ENCODE measurements at regions not wholly inside any gene's neighbourhood (a gene's known extent, or its start where the extent isn't known, plus 50 kb on each side); places are given as distances from the start of the nearest gene placed in this dataset.

DNA sequence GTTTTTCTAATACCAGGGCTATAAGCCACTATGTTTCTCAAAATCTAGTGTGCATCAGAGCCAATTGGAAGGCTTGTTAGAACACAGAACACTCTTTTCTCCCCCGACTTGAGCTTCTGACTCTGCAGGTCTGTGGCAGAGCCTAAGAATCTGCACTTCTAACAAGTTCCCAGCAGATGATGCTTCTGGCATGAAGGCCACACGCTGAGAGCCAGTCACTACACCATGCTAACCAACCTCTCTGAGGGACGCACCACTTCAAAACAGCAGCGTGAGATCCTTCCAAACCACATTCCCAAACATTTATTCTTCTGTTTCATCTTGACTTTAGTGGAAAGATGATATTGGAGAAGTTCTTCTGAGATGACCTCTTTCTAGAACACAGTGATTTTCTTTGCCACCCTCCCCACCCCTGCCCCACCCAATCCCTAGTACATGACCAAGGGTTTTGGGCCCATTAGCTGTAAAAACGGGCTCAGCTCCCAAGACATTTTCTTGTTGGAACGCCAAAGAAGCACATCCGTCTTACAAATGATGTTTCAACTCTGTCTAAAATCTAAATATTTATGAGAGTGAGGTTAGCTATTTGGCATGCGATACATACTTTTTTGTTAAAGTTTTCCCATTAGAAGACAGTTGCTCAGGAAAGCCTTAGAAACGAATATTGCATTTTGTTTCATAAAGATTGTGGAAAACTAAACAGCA lies 391.9 kb downstream of the TMEM182 start:
- H3K79me1 ChIP-seq (ENCODE audit: insufficient read depth, low read depth, low read length, poor library complexity, severe bottlenecking) = no peaks in the 10 kb centered on the region
- Mint-ChIP-seq H3K36me3 (ENCODE audit: insufficient read depth in 1 of 3, low read depth in 3 of 3) (peaks cover 0 to 8% (median 3%) of the 10 kb centered on the region in 3 experiments; a peak in 4 of 7 replicates), H3K27ac (no peak overlapping the region), H3K27me3 (ENCODE audit: low read depth) (no peaks in the 10 kb centered on the region; the same call in none of the 2 replicates), H3K9me3 (peaks cover 10 to 12% of the 10 kb centered on the region in 2 experiments; a peak in 4 of 5 replicates), H3K4me3 (no peak overlapping the region), H3K4me1 (no peaks in the 10 kb centered on the region)
- no peak overlapping the region for H2AFZ ChIP-seq (ENCODE audit: low read length)
- H3T11ph ChIP-seq (ENCODE audit: low read length) = no peak overlapping the region
- no peak overlapping the region for H4K91ac ChIP-seq (ENCODE audit: insufficient read length, low read depth, low read length)
- no peak overlapping the region for H2BK12ac ChIP-seq (ENCODE audit: insufficient read length, low read depth, low read length)
- no peak overlapping the region for H2BK120ac ChIP-seq (ENCODE audit: low read depth, low read length, poor library complexity, severe bottlenecking)
- H3K23ac ChIP-seq (ENCODE audit: insufficient read length, low read depth, low read length) = no peak overlapping the region
- no peak for DNase-seq
- H3K4me1 ChIP-seq (ENCODE audit: insufficient read depth, low read length) = no peaks in the 10 kb centered on the region
- no peak overlapping the region for H3K18ac ChIP-seq (ENCODE audit: insufficient read length, low read depth, low read length)
- no peak overlapping the region for H3K4ac ChIP-seq (ENCODE audit: low read depth, low read length)
- H3K27me3 ChIP-seq (ENCODE audit: insufficient read depth, low read length) = no peaks in the 10 kb centered on the region
- H3K27ac ChIP-seq (ENCODE audit: insufficient read length, low read depth, low read length) = no peak overlapping the region
- no peak overlapping the region for H4K8ac ChIP-seq (replicated peaks; ENCODE audit: insufficient read length, low read depth, low read length)
- no peaks in the 10 kb centered on the region for H3K9me3 ChIP-seq (ENCODE audit: control insufficient read depth, low read depth, low read length)
- no peaks in the 10 kb centered on the region for H4K20me1 ChIP-seq (ENCODE audit: control insufficient read depth, insufficient read depth, insufficient read length)
- WGBS (ENCODE audit: extremely low coverage, insufficient read length, low lambda C conversion rate) = no CpG with 5 or more reads among the region's 9 CpGs
- no peak overlapping the region for H2BK20ac ChIP-seq (ENCODE audit: low read depth, low read length, poor library complexity, severe bottlenecking)
- no peak overlapping the region for H3K56ac ChIP-seq (ENCODE audit: insufficient read length, low read depth, low read length)
- no peak overlapping the region for H3K14ac ChIP-seq (ENCODE audit: insufficient read depth, low read length)
- no peak overlapping the region for H2AK5ac ChIP-seq (ENCODE audit: insufficient read length, low read length)
- H3K4me2 ChIP-seq (ENCODE audit: insufficient read depth, insufficient read length, low read length) = no peak overlapping the region
- no peak overlapping the region for H2BK5ac ChIP-seq (ENCODE audit: insufficient read length, low read length)
- no peak overlapping the region for H4K5ac ChIP-seq (ENCODE audit: insufficient read length, low read depth, low read length)
- H3K23me2 ChIP-seq (ENCODE audit: insufficient read length, low read depth, low read length, poor library complexity, severe bottlenecking) = no peaks in the 10 kb centered on the region
- H3K79me2 ChIP-seq (ENCODE audit: insufficient read depth, low read length) = no peaks in the 10 kb centered on the region
- H2BK15ac ChIP-seq (ENCODE audit: low read depth, low read length) = no peak overlapping the region
- TF ChIP-seq, protein P1, sequence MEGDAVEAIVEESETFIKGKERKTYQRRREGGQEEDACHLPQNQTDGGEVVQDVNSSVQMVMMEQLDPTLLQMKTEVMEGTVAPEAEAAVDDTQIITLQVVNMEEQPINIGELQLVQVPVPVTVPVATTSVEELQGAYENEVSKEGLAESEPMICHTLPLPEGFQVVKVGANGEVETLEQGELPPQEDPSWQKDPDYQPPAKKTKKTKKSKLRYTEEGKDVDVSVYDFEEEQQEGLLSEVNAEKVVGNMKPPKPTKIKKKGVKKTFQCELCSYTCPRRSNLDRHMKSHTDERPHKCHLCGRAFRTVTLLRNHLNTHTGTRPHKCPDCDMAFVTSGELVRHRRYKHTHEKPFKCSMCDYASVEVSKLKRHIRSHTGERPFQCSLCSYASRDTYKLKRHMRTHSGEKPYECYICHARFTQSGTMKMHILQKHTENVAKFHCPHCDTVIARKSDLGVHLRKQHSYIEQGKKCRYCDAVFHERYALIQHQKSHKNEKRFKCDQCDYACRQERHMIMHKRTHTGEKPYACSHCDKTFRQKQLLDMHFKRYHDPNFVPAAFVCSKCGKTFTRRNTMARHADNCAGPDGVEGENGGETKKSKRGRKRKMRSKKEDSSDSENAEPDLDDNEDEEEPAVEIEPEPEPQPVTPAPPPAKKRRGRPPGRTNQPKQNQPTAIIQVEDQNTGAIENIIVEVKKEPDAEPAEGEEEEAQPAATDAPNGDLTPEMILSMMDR (conservative IDR thresholded peaks at IDR 0.05) = no peak
- no peak overlapping the region for H3K9ac ChIP-seq (ENCODE audit: extremely low read depth, insufficient read length, low read length)
